Ecto neural progenitor cell (in vitro differentiated cells): ENCODE measurements at regions not wholly inside any gene's neighbourhood (a gene's known extent, or its start where the extent isn't known, plus 50 kb on each side); places are given as distances from the start of the nearest gene placed in this dataset.

ENCODE experiments used
- DNase-seq: peaks from one replicate; pipeline ENCODE4 v3.0.0-alpha.2; 2018; ENCODE audit warnings: low spot score

DNA sequence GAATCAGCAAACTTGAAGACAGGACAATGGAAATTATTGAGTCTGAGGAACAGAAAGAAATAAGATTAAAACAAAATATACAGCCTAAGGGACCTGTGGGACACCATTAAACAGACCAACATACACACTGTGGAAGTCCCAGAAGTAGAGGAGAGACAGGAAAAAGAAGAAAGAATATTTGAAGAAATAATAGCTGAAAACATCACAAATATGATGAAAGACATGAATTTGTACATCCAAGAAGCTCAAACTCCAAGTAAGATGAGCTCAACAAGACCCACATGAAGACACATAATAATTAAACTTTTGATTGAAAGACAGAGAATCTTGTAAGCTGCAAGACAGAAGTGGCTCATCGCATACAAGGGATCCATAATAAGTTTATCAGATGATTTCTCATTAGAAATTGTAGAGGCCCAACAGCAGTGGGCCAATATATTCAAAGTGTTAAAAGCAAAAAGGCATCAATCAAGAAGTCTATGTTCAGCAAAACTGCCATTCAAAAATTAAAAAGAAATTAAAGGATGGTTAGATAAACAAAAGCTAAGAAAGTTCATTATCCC is 311.3 kb upstream of the ADGRL2 start:
- no peak for DNase-seq

DNA sequence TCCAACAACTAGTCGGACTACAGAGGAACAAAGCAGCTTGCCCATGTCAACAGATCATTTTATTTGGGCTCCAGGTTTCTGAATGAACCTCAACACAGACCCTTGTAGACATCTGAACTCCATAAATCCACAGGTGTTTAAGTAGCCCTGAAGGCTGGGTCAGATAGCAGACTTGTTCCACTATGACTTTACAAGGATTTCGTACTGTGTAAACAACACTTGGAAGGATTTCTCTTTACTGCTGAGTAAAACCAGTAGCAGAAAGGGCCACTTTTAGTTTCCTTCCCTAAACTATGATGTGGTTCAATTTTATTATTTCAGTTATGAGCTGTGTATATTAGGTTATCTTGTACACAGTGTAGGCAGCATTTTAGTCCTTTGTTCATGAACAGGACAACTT is 316.4 kb upstream of the ADGRL2 start:
- DNase-seq: no peak

DNA sequence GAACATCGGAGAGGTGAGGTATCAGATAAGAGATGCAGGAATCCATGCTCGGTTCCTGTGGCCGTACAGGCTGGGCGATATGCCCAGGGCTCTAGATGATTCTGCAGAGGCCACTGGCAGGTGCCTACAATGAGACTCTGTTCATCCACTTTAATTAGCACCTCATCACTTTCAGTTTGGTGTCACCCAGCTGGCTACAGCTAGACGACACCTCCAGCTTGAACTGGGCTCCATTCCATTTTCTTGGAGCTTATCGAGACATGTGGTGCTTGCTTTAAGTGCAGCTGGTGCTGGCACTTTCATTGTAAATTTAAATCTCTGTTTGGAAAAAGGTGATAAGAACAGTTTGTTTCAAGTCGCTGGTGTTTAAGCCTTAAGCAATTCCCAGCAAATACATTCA is 322.5 kb upstream of the ADGRL2 start:
- no peak for DNase-seq

DNA sequence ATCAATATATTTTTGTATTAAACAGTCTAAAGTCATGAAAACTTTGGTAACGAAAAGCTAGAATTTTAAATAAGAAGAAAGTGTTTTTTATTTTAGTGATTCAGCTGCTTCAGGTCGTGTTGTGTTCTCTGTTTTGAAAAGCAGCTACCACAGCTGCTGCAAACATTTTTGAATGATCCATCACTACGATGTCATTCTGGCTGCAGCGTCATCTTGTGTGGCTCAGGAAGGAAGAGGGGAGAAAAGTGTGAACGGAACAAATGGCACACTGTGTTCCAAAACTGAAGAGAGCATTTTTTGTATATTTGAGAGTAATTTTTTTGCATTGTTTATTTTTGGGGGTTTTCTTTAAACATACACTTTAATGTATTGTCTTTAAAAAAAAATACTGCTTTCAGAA is 323.0 kb upstream of the ADGRL2 start:
- DNase-seq: no peak

DNA sequence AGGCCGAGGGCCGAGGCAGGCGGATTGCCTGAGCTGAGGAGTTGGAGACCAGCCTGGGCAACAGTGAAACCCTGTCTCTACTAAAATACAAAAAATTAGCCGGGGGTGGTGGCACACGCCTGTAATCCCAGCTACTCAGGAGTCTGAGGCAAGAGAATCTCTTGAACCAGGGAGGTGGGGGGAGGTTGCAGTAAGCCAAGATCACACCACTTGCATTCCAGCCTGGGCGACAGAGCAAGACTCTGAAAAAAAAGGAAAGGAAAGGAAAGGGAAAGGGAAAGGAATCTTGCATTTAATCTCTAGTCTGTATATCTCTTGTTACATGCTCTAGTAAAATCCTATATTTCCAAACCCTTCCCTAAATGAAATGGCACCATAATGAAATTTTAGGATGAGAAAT is 328.3 kb upstream of the ADGRL2 start:
- no peak for DNase-seq

DNA sequence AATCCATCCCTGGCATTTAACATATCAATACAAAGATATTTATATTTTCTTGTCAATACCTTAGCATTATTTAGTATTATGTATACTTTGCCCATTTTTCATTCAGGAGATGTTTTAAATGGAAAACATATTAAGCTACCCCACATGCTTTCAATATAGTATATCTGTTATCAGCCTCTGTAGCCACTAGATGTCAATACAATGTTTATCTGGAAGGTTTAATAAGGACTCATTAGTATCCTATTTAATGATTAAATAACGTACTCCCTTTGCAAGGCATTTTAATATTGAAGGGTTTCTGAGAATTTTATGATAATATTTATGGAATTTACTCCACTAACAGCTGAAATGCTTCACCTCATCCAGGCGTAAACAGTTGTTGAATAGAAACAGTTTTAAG is 329.5 kb upstream of the ADGRL2 start:
- DNase-seq: no peak

DNA sequence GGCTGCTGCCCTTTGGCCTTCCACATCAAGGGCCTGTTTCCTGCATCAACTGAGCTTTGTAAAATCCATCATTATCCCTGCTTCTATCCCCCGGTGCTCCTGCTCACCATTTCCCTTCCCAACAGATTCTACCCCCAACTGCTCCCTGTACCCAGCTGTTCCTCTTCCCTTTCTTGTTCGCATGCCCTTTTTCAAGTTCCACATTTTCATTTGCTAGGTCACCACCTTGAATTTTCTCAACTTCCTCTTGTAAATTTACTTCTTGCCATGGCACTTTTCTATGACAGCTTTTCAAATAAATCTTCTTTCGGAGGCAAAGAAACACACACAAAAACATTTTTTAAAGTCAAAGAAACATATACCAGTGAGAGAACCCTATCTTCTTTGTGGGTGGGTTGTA is 330.5 kb upstream of the ADGRL2 start:
- DNase-seq: no peak

DNA sequence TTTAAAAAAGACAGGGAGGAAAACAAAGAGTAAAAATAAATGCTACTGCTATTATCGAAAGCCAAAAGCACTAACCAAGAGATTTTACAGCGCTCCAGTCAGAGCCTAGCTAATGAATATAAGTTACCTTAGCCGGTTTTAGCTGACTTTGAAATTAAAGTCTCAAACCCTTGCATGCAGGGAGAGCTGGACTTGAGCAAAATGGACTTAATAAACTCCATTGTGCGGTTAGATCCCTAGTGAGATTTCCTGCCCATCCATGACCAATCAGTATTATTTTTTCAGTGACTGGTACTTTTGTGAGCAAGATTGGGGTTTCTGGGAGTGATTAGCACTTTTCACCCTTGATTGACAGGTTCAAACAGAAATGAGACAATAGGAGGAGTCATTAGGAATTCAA is 333.4 kb upstream of the ADGRL2 start:
- DNase-seq: no peak

DNA sequence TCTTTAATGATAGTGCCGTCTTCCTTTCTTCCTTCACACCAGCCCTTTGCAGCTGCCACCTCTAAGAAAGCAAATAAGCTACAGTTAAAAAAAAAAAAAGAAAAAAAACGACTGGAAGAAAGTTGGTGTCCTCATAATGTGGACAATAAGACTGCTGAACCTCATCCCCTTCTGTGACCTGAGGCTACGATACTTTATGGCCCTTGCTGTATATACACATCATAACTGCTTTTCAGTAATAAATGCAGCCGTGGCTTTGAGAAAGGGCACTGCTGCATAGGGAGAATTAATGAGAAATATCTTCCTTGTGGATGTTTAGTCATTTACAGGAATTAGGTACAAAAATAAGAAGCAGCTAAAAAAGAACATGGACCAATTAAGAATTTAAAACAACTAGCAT is 333.8 kb upstream of the ADGRL2 start:
- no peak for DNase-seq

DNA sequence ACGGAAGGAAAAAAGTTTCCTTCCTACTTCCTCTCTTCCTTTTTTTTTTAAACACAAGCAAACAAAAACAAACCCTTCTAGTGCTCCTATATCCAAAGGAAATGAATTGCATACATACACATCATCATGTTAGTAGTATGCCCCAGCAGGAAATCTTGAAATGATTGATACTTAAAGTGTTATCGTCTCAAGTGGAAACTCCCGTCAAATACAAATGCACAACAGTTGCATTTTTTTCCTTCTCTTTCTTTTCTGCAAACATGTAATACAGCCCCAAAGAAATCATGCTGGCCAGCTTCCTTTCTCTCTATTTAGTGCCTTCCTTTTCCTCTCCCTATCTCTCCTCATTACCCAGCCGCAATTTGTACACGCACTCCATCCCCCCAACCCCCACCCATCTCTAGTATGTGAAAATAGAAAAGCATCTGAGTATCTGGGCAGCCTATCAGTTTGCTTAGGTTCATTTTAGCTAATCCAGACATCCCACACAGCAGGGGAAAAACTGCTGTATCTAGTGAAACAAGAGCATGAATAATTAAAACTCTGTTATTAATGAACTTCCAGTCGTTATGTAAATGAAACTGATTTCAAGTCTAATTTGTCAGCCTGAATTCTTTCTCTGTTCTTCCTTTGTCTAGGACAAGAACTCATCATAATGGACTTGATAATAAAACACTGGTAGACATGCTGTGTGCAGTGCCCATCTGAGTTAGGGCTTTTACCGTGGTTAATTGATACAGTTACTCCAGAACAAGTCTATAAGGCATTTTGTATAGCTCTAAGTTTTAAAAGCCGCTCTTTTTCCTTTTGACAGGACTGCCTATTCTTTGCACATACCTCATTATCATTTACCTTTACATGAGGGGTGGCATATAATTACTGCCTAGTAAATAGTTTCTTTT is 336.5 kb upstream of the ADGRL2 start:
- DNase-seq: no peak

DNA sequence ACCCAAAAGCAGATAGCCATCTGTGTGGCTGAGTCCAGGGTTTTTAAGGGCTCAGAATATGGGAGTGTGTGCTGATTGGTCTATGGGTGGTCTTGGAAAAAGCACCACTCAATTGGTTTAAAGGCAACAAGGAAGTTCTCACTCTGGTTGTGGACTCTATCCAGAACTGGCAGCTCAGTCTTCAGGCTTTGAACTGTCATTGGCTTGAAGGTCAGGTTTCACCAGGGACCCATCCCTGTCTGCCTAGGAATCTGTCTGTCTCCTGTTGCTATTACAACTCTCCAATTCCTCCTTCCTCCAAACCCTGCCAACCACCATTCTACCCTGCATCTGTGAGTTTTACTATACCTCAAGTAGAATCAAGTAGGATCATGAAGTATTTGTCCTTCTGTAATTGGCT is 341.7 kb upstream of the ADGRL2 start:
- DNase-seq: no peak

DNA sequence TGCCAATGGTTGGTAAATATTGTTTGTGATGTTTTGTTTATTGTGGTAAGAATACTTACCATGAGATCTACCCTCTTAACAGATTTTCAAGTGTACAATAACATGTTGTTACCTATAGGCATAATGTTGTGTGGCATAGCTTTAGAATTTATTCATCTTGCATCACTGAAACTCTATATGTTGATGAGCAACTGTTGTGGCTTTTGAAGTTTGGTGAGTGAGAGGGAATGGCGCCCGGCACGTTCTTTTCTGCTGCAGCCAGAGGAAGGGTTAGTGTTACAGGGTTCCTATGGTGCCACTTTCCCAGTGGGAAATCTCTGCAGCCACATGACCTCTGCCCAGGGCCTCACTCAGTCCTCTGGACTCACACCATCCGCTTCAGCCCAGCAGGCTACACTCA is 342.5 kb upstream of the ADGRL2 start:
- DNase-seq: no peak

DNA sequence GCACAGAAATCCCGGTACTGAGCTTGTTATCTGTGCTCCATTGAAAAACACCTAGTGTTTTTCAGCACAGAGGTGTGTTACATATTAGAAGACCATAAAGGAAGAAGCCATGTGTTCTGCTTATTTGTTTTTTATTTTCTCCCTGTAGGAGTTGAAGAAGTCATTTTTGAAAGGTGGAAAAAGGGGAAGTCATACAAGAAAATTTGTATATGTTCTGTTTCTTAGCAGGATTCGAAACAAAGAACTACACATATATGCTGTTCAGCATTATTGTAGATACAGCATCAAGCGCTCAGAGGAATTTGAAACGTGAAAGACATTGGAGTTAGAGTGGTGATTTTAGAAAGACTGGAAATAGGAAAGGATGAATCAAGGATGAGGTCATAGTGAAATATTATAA is 345.3 kb upstream of the ADGRL2 start:
- DNase-seq: no peak

DNA sequence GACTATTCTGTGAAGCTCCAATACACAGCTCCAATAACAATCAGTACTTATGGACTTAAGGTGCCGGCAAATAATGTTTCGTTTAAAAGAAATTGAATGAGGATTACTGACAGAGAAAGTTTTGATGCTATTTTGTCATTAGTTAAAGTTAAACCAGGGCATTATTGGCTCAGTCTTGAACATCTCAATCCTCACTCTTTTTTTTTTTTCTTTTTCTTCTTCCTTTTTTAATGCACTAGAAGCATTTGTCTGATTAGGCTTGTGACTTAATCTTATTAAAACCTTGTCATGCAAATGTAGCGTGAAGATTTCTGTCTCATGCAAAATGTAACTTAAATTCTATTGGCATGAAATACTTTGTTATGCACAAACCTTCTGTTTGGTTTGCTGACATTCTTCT is 346.8 kb upstream of the ADGRL2 start:
- DNase-seq: no peak

DNA sequence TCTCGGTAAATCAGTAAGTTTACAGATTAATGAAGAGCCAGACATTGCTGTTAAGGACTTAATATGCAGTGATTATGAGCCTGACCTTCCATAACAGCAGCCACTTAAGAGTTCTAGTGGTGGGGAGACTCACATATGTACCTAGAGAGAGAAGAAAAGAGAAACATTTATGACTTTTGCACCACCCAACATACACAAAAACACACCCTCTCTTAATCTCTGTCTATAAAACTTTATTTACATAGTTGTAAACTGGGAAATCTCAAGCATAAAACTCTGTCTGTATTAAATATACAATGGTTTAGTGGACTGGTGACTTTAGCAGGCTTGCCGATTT is 347.4 kb upstream of the ADGRL2 start:
- no peak for DNase-seq

DNA sequence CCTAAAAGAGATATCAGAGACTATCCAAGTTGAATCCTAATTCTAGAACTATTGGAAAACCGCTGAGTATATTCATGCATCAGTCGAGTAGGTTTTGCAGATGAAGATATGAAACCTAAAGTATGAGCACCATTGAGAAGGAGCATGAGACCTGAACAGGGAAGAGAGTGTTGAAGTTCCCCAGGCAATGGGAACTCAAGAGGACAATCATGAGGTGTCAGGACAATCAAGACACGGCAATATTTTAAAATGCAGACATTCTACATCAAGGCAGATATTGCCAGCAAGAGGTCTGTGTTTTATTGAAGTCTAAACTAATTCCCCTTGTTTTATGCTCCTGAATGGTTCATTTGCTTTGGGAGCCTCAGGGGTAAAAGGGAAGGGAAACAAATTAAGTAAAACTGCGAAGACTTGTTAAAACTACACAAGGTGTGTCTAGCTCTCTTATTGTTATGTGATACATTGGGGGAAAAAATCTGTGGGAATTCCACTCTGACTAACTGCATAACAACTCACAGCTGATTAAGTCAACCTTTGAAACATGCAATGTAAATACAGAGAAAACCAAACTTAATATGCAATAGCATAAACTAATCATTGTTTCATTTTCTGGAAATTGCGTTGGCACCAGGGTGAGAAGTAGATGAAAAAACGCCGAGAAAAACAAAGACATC is 347.9 kb upstream of the ADGRL2 start:
- no peak for DNase-seq

DNA sequence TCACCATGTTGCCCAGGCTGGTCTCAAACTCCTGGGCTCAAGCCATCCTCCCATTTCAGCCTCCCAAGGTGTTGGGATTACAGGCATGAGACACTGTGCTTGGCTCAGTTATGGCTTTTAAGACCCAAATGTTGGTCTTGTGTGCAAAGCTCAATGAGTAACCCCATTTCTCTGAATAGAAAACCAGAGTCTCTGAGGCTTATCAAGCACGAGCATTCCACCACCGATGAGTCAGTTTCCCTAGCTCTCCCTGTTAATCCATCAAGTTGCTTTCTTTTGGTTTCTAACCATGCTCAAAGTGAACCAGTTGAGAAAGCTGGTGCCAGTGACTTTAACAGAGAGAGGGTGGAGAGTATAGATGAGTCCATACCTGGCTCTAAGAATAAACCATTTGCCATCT is 350.9 kb upstream of the ADGRL2 start:
- DNase-seq: no peak

DNA sequence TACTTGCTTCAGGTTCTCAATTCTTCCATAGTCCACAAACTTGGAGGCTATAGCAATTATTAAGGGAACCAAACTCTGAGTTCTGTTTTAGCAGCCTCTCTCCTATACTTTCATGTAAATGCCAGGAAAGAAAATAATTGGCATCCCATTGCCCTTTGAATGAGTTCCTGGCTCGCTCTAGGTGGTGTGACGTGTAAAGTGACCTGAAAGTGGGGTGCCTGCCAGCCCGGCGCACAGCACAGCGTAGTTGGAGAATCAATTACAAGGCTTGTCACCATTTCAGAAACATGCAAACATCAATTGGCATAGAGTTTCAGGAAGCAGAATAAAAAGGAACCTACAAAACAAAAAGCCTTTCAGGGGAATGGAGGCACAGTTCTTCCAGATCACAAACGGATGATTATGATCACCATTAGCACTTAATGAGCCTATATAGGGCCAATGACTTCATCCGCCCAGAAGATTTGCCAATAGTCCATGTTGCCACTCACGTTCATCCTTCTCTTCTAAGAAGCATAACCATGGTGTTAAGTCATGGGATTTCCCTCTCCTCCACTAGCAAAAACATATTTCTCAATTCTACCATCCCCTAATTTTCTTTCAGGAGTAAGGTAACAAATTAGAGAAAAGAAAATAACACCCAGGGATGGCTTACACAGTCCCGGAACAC is 354.6 kb upstream of the ADGRL2 start:
- no peak for DNase-seq

DNA sequence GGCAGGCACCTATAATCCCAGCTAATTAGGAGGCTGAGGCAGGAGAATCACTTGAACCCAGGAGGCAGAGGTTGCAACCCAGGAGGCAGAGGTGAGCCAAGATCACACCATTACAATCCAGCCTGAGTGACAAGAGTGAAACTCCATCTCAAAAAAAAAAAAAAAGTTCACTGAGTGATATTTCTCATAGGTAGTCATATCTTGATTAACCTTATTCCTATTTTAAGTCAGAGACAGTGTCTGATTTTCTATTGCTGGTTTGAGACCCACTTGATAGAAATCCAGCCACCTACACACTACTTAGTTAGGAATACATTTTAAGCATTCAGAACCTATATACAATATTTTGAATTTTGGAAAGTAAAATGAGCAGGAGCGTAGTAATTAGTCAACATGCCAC is 357.4 kb upstream of the ADGRL2 start:
- no peak for DNase-seq

DNA sequence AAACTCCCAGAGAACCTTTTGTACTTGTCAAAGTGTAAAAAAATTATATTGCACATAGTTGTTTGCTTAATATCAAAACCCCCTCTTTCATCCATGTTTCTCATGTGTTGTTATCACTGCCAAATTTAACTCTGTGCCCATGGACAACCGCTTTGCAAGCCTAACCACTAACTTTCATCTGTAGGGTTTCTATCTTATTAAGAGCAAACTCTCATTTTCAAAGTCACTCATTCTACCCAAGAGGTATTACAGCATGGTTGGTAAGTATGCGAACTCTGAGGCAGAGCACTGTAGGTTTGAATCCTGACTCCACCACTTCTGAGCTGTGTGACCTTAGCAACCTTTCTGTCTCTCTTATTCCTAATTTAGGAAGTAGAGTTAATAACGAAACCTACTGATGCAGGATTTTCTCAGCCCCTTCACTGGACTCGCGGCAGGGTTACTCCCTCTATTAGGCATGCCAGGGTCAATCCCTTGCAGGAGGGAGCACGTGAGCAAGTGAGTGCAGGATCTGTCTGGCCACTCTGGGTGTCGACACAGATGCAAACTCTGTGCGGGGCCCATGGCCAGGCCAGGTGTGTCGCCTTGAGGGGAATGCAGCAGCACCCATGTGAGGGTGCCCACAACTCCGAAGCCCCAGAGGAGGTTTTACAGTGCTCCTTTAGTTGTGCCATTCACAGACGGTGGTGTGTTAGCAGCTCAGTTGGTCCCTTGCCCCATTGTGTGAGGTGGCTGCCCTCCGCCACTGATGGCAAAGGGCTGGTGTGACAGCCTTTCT is 361.5 kb upstream of the ADGRL2 start:
- no peak for DNase-seq

DNA sequence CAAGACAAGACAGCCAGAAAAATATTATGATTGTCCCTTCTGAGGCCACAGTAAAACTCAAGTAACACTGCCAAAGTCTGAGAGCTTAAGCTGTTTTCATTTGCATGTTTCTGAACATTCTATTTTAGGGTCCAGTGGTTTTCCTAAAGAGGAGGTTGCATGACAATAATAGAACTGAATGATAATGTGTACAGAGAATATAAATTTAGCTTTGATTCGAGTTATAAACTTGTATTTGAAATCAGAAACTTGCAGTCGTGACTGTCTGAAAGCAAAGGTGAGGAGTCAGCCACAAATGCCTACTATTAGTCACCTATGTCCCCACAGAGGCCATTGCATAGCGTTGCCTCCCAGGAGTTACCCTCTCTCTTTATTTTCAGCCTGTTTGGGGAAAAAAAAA is 363.1 kb upstream of the ADGRL2 start:
- DNase-seq: no peak

DNA sequence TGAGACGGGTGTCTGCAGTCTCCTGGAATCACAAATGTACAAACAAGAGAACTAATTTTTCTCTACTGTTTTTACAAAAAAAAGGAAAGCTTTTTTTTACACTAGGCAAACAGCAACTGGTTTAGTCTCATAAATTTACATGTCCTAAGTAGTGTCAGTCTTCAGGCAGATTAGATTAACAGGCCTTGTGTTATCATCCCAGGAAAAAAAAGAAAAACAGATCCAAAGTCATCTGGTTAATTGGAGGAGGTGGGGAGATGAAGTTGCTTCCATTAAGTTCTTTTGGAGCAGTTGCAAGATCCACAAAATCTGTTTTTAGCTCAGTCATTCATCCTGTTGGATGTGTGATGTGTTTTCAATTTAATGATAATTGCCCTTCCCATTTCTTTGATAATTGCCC is 363.5 kb upstream of the ADGRL2 start:
- no peak for DNase-seq
